H1 (cell line): ENCODE measurements at regions not wholly inside any gene's neighbourhood (a gene's known extent, or its start where the extent isn't known, plus 50 kb on each side); places are given as distances from the start of the nearest gene placed in this dataset.

Experiments used
- CTCF ChIA-PET: fragments of 300-600 bp; sonication (Branson Sonifier 250); formaldehyde crosslinking; loops from one replicate; lab custom pipeline; 2021; ENCODE audit not compliant: partially characterized antibody; lab: Charles Lee
- POLR2A ChIA-PET: fragments of 300-600 bp; sonication (Branson Sonifier 250); formaldehyde crosslinking; loops from one replicate; lab custom pipeline; 2021; ENCODE audit warnings: inconsistent platforms; ENCODE audit not compliant: partially characterized antibody; lab: Charles Lee
- DNase-seq, 2 experiments: peaks; one replicate each; pipeline versions ENCODE4 v3.0.0 to v3.0.0-alpha.2; 2010 to 2022; ENCODE audit warnings: low spot score in 2 of 2, low read depth in 1 of 2, mixed read lengths in 1 of 2
- FAIRE-seq: peaks from 2 replicates; lab custom pipeline; 2011; peaks lifted over from hg19 to GRCh38; lab: Jason Lieb, UNC
- H2AFZ ChIP-seq: 2 replicates; pipeline ENCODE4 v1.8.1; 2012; ENCODE audit warnings: low read length, inconsistent platforms
- H2AK5ac ChIP-seq: 2 replicates; pipeline ENCODE4 v1.6.1; 2013; ENCODE audit warnings: low read depth, low read length
- H2BK120ac ChIP-seq: replicated peaks from 2 replicates; pipeline ENCODE3; 2013; ENCODE audit warnings: low read depth, low read length, inconsistent platforms
- H2BK12ac ChIP-seq: 2 replicates; pipeline ENCODE4 v1.6.1; 2013; ENCODE audit warnings: low read depth, low read length
- H2BK15ac ChIP-seq: 2 replicates; pipeline ENCODE4 v1.6.1; 2013; ENCODE audit warnings: low read length
- H2BK20ac ChIP-seq: 2 replicates; pipeline ENCODE4 v1.6.1; 2013; ENCODE audit warnings: low read length
- H2BK5ac ChIP-seq: 2 replicates; pipeline ENCODE4 v1.6.1; 2013; ENCODE audit warnings: low read depth, low read length
- H3K14ac ChIP-seq: 2 replicates; pipeline ENCODE4 v1.6.1; 2013; ENCODE audit warnings: inconsistent platforms; ENCODE audit not compliant: insufficient read length
- H3K18ac ChIP-seq: 2 replicates; pipeline ENCODE4 v1.6.1; 2013; ENCODE audit warnings: low read length; ENCODE audit errors: extremely low read depth
- H3K23ac ChIP-seq: 2 replicates; pipeline ENCODE4 v1.6.1; 2013; ENCODE audit warnings: inconsistent platforms; ENCODE audit not compliant: insufficient read length
- H3K23me2 ChIP-seq: 2 replicates; pipeline ENCODE4 v1.6.1; 2013; ENCODE audit warnings: low read depth, low read length
- H3K27ac ChIP-seq: 2 replicates; pipeline ENCODE4 v1.6.1; 2011; ENCODE audit warnings: low read depth, low read length, inconsistent platforms
- H3K27me3 ChIP-seq, 4 experiments: replicated peaks in 1 of 4; 1 replicate in 1 of 4; 2 replicates in 3 of 4; pipeline versions ENCODE4 v1.6.1 to v1.8.1; 2011 to 2013; ENCODE audit warnings: low read length in 3 of 4, mild to moderate bottlenecking in 3 of 4, inconsistent platforms in 2 of 4, mixed read lengths in 2 of 4, moderate library complexity in 1 of 4; ENCODE audit not compliant: control insufficient read depth in 3 of 4, insufficient read depth in 3 of 4; ENCODE audit errors: extremely low read depth in 1 of 4
- H3K36me3 ChIP-seq, 4 experiments: 2 replicates each; pipeline versions ENCODE4 v1.6.1 to v1.8.1; 2011 to 2013; ENCODE audit warnings: mild to moderate bottlenecking in 4 of 4, low read length in 3 of 4, moderate library complexity in 2 of 4, control low read depth in 1 of 4, inconsistent platforms in 1 of 4; ENCODE audit not compliant: insufficient read depth in 4 of 4, control insufficient read depth in 2 of 4
- H3K4ac ChIP-seq: replicated peaks from 2 replicates; pipeline ENCODE3; 2013; ENCODE audit warnings: low read length, low read depth, mixed read lengths, inconsistent platforms; ENCODE audit not compliant: insufficient read length
- H3K4me1 ChIP-seq, 4 experiments: replicated peaks in 1 of 4; 1 replicate in 1 of 4; 2 replicates in 3 of 4; pipeline versions ENCODE4 v1.6.1 to v1.8.1; 2011 to 2013; ENCODE audit warnings: low read length in 3 of 4, inconsistent platforms in 2 of 4, mixed read lengths in 1 of 4; ENCODE audit not compliant: insufficient read depth in 4 of 4, control insufficient read depth in 3 of 4
- H3K4me2 ChIP-seq, 2 experiments: 2 replicates each; pipeline versions ENCODE4 v1.6.1 to v1.8.1; 2011 to 2013; ENCODE audit warnings: low read depth in 2 of 2, low read length in 2 of 2, control low read depth in 1 of 2, inconsistent platforms in 1 of 2, mild to moderate bottlenecking in 1 of 2; ENCODE audit not compliant: insufficient read depth in 1 of 2
- H3K4me3 ChIP-seq, 4 experiments: fragments of 200-600, 300-600 bp in 1 of 4; sonication (generic), shearing (Covaris generic), sonication (Bioruptor Twin) in 1 of 4; 2 replicates each; pipeline versions ENCODE4 v1.5.1 to v1.8.1; 2011 to 2016; ENCODE audit warnings: low read length in 4 of 4, low read depth in 3 of 4, control low read depth in 2 of 4, inconsistent platforms in 2 of 4, mild to moderate bottlenecking in 2 of 4, mixed read lengths in 1 of 4, moderate library complexity in 1 of 4; ENCODE audit not compliant: insufficient read depth in 2 of 4; ENCODE audit errors: extremely low read depth in 1 of 4
- H3K56ac ChIP-seq: replicated peaks from 2 replicates; pipeline ENCODE3; 2013; ENCODE audit warnings: low read depth, mild to moderate bottlenecking, mixed read lengths, low read length, inconsistent platforms; ENCODE audit not compliant: insufficient read length
- H3K79me1 ChIP-seq: 2 replicates; pipeline ENCODE4 v1.6.1; 2013; ENCODE audit warnings: low read depth, low read length, control low read depth
- H3K79me2 ChIP-seq, 2 experiments: 2 replicates each; pipeline versions ENCODE4 v1.6.1 to v1.8.1; 2012 to 2013; ENCODE audit warnings: low read length in 2 of 2, mild to moderate bottlenecking in 2 of 2, inconsistent platforms in 1 of 2; ENCODE audit not compliant: insufficient read depth in 2 of 2, control insufficient read depth in 1 of 2
- H3K9ac ChIP-seq, 4 experiments: replicated peaks in 1 of 4; 1 replicate in 1 of 4; 2 replicates in 3 of 4; pipeline versions ENCODE4 v1.6.1 to v1.8.1; 2011 to 2013; ENCODE audit warnings: low read depth in 3 of 4, low read length in 3 of 4, control low read depth in 2 of 4, mild to moderate bottlenecking in 2 of 4, moderate library complexity in 2 of 4, inconsistent platforms in 1 of 4; ENCODE audit errors: extremely low read depth in 1 of 4
- H3K9me3 ChIP-seq, 2 experiments: 2 replicates each; pipeline versions ENCODE4 v1.6.1 to v1.8.1; 2012 to 2013; ENCODE audit warnings: mild to moderate bottlenecking in 2 of 2, moderate library complexity in 2 of 2, control low read depth in 1 of 2, inconsistent platforms in 1 of 2, low read depth in 1 of 2, low read length in 1 of 2, mixed read lengths in 1 of 2; ENCODE audit not compliant: insufficient read depth in 2 of 2
- H4K20me1 ChIP-seq, 2 experiments: replicated peaks in 1 of 2; 2 replicates each; pipeline versions ENCODE3 to v1.8.1; 2011 to 2013; ENCODE audit warnings: inconsistent platforms in 2 of 2, low read length in 2 of 2, mild to moderate bottlenecking in 1 of 2; ENCODE audit not compliant: insufficient read depth in 2 of 2, control insufficient read depth in 1 of 2
- H4K5ac ChIP-seq: 2 replicates; pipeline ENCODE4 v1.6.1; 2013; ENCODE audit warnings: low read length, low read depth, mixed read lengths, inconsistent platforms; ENCODE audit not compliant: insufficient read length
- H4K8ac ChIP-seq: 2 replicates; pipeline ENCODE4 v1.8.0; 2013; ENCODE audit warnings: mild to moderate bottlenecking, moderate library complexity, low read length, inconsistent platforms; ENCODE audit not compliant: insufficient read depth; ENCODE audit errors: extremely low read depth
- H4K91ac ChIP-seq: replicated peaks from 2 replicates; pipeline ENCODE3; 2013; ENCODE audit warnings: low read length, mixed read lengths, inconsistent platforms; ENCODE audit not compliant: insufficient read length
- WGBS, 2 experiments: shearing (Covaris generic) in 1 of 2; methylation state at CpG; one replicate each; pipeline versions ENCODE4 v1.1.6 to v1.1.7; 2013 to 2015; ENCODE audit warnings: low lambda C conversion rate in 2 of 2, mixed read lengths in 2 of 2, inconsistent platforms in 1 of 2, low coverage in 1 of 2, missing lambda C conversion rate in 1 of 2; ENCODE audit not compliant: insufficient replicate concordance in 2 of 2, insufficient coverage in 1 of 2, insufficient read length in 1 of 2; ENCODE audit errors: extremely low coverage in 1 of 2, missing lambda C conversion rate in 1 of 2; 5-methylcytosine and 5-hydroxymethylcytosine counted together
- TF ChIP-seq, protein P1 (sequence below): fragments of 300-600 bp; sonication (generic); IDR thresholded peaks from 2 replicates; pipeline ENCODE4 v1.7.1; 2012; ENCODE audit warnings: low read length, moderate library complexity, mild to moderate bottlenecking, inconsistent platforms; ENCODE audit not compliant: insufficient replicate concordance

DNA sequence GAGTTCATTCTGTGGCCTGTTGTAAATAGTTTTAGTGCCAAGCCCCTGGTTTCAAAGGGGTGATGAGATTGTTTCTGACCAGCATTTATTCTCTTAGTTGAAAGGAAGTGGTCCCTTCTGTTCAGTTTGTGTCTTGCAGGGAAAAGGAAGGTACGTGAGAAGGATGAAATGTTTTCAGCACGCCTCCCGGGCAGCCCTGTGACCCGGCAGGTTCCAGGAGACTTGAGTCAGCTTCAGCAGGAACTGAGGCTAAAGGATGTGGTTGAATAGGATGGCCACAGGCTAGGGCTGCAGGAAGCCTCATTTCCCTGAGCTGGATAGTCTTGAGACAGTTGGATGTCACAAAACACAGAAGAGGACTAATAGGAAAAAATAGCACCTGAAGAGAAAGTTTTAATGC lies 132.4 kb upstream of the SYNDIG1 start:
- no peaks in the 10 kb centered on the region for H3K4me1 ChIP-seq
- H4K91ac ChIP-seq = no peak overlapping the region
- H2BK120ac ChIP-seq = no peak overlapping the region
- FAIRE-seq (no peak), DNase-seq (no peak)
- H2BK12ac ChIP-seq = no peak overlapping the region
- no peak overlapping the region for H3K23ac ChIP-seq
- no peak overlapping the region for H4K5ac ChIP-seq
- H3K79me1 ChIP-seq = no peaks in the 10 kb centered on the region
- H3K56ac ChIP-seq = no peak overlapping the region
- 86% methylated on average over 4 of the region's 4 CpGs; no CpG with 5 or more reads in 1 of the 2 experiments for WGBS, 2 experiments
- no peak overlapping the region for H2BK20ac ChIP-seq
- no peaks in the 10 kb centered on the region for H3K9me3 ChIP-seq
- H3K23me2 ChIP-seq = peaks cover 4% of the 10 kb centered on the region; the same call in 1 of the 2 replicates
- no peak overlapping the region for H3K4me2 ChIP-seq
- ChIA-PET POLR2A (no interaction called here), CTCF (interaction anchor here (1.1 to 1.3 kb wide), 2 partner anchors 12 to 16 kb away, joined by 3 read pairs; no protein-coding TSS in a partner anchor)
- H2BK5ac ChIP-seq = no peak overlapping the region
- peaks cover 0 to 3% of the 10 kb centered on the region in 2 experiments for H4K20me1 ChIP-seq
- H2AFZ ChIP-seq = no peak overlapping the region
- no peak overlapping the region for H4K8ac ChIP-seq
- no peak overlapping the region for H3K14ac ChIP-seq
- H3K36me3 ChIP-seq = no peaks in the 10 kb centered on the region
- no peak overlapping the region for H3K9ac ChIP-seq
- no peak overlapping the region for H3K18ac ChIP-seq
- H2BK15ac ChIP-seq = no peak overlapping the region
- H3K4me3 ChIP-seq = no peak overlapping the region
- H2AK5ac ChIP-seq = no peak overlapping the region
- H3K27me3 ChIP-seq = no peaks in the 10 kb centered on the region
- no peak overlapping the region for H3K4ac ChIP-seq
- H3K27ac ChIP-seq = no peak overlapping the region
- no peaks in the 10 kb centered on the region for H3K79me2 ChIP-seq
- TF ChIP-seq, protein P1, sequence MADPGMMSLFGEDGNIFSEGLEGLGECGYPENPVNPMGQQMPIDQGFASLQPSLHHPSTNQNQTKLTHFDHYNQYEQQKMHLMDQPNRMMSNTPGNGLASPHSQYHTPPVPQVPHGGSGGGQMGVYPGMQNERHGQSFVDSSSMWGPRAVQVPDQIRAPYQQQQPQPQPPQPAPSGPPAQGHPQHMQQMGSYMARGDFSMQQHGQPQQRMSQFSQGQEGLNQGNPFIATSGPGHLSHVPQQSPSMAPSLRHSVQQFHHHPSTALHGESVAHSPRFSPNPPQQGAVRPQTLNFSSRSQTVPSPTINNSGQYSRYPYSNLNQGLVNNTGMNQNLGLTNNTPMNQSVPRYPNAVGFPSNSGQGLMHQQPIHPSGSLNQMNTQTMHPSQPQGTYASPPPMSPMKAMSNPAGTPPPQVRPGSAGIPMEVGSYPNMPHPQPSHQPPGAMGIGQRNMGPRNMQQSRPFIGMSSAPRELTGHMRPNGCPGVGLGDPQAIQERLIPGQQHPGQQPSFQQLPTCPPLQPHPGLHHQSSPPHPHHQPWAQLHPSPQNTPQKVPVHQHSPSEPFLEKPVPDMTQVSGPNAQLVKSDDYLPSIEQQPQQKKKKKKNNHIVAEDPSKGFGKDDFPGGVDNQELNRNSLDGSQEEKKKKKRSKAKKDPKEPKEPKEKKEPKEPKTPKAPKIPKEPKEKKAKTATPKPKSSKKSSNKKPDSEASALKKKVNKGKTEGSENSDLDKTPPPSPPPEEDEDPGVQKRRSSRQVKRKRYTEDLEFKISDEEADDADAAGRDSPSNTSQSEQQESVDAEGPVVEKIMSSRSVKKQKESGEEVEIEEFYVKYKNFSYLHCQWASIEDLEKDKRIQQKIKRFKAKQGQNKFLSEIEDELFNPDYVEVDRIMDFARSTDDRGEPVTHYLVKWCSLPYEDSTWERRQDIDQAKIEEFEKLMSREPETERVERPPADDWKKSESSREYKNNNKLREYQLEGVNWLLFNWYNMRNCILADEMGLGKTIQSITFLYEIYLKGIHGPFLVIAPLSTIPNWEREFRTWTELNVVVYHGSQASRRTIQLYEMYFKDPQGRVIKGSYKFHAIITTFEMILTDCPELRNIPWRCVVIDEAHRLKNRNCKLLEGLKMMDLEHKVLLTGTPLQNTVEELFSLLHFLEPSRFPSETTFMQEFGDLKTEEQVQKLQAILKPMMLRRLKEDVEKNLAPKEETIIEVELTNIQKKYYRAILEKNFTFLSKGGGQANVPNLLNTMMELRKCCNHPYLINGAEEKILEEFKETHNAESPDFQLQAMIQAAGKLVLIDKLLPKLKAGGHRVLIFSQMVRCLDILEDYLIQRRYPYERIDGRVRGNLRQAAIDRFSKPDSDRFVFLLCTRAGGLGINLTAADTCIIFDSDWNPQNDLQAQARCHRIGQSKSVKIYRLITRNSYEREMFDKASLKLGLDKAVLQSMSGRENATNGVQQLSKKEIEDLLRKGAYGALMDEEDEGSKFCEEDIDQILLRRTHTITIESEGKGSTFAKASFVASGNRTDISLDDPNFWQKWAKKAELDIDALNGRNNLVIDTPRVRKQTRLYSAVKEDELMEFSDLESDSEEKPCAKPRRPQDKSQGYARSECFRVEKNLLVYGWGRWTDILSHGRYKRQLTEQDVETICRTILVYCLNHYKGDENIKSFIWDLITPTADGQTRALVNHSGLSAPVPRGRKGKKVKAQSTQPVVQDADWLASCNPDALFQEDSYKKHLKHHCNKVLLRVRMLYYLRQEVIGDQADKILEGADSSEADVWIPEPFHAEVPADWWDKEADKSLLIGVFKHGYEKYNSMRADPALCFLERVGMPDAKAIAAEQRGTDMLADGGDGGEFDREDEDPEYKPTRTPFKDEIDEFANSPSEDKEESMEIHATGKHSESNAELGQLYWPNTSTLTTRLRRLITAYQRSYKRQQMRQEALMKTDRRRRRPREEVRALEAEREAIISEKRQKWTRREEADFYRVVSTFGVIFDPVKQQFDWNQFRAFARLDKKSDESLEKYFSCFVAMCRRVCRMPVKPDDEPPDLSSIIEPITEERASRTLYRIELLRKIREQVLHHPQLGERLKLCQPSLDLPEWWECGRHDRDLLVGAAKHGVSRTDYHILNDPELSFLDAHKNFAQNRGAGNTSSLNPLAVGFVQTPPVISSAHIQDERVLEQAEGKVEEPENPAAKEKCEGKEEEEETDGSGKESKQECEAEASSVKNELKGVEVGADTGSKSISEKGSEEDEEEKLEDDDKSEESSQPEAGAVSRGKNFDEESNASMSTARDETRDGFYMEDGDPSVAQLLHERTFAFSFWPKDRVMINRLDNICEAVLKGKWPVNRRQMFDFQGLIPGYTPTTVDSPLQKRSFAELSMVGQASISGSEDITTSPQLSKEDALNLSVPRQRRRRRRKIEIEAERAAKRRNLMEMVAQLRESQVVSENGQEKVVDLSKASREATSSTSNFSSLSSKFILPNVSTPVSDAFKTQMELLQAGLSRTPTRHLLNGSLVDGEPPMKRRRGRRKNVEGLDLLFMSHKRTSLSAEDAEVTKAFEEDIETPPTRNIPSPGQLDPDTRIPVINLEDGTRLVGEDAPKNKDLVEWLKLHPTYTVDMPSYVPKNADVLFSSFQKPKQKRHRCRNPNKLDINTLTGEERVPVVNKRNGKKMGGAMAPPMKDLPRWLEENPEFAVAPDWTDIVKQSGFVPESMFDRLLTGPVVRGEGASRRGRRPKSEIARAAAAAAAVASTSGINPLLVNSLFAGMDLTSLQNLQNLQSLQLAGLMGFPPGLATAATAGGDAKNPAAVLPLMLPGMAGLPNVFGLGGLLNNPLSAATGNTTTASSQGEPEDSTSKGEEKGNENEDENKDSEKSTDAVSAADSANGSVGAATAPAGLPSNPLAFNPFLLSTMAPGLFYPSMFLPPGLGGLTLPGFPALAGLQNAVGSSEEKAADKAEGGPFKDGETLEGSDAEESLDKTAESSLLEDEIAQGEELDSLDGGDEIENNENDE = no peak
